ENCODE measurements at regions not wholly inside any gene's neighbourhood (a gene's known extent, or its start where the extent isn't known, plus 50 kb on each side); places are given as distances from the start of the nearest gene placed in this dataset.

- no peak for DNase-seq (ENCODE audit: low spot score)
- H2BK15ac ChIP-seq (ENCODE audit: low read length), result no peak overlapping the region
- H2AK5ac ChIP-seq (ENCODE audit: low read depth, low read length), result no peak overlapping the region
- H3K9ac ChIP-seq (ENCODE audit: low read depth, low read length, poor library complexity), result no peak overlapping the region
- WGBS, 2 donors (ENCODE audit: extremely low coverage in 2 of 2, insufficient read length in 2 of 2, insufficient replicate concordance in 1 of 2), result no CpG with 5 or more reads among the region's 3 CpGs
- no peak overlapping the region for H3K4me2 ChIP-seq (ENCODE audit: insufficient read depth, low read length, poor library complexity, severe bottlenecking)
- no peak overlapping the region for H3K14ac ChIP-seq (ENCODE audit: low read length)
- H2BK120ac ChIP-seq (ENCODE audit: low read depth, low read length), result no peak overlapping the region
- no peak overlapping the region for H4K8ac ChIP-seq (ENCODE audit: low read depth, low read length)
- H4K91ac ChIP-seq (ENCODE audit: low read depth, low read length, poor library complexity), result no peak overlapping the region
- H2BK5ac ChIP-seq (ENCODE audit: low read length), result no peak overlapping the region
- H2AFZ ChIP-seq (ENCODE audit: low read length), result no peak overlapping the region
- H3K27ac ChIP-seq (replicated peaks; ENCODE audit: low read length), result no peak overlapping the region
- H2BK12ac ChIP-seq (ENCODE audit: low read length), result no peak overlapping the region
- no peak overlapping the region for H3K4ac ChIP-seq (ENCODE audit: low read length)
- no peaks in the 10 kb centered on the region for H3K36me3 ChIP-seq (replicated peaks in 1 of 2; ENCODE audit: control insufficient read depth in 2 of 2, insufficient read depth in 2 of 2, low read length in 2 of 2)
- no peaks in the 10 kb centered on the region for H3K4me1 ChIP-seq (ENCODE audit: control insufficient read depth in 2 of 2, insufficient read depth in 1 of 2, low read depth in 1 of 2, low read length in 2 of 2)
- H3K4me3 ChIP-seq (ENCODE audit: low read length in 2 of 2), result no peak overlapping the region
- H3K79me1 ChIP-seq (ENCODE audit: low read depth, low read length), result no peaks in the 10 kb centered on the region
- no peak overlapping the region for H3K23ac ChIP-seq (ENCODE audit: low read depth, low read length, poor library complexity)
- H3K27me3 ChIP-seq (ENCODE audit: control insufficient read depth in 3 of 3, insufficient read depth in 3 of 3, low read depth in 1 of 3, low read length in 3 of 3), result no peaks in the 10 kb centered on the region
- no peaks in the 10 kb centered on the region for H3K9me3 ChIP-seq (replicated peaks in 1 of 2; ENCODE audit: control insufficient read depth in 2 of 2, insufficient read depth in 1 of 2, low read depth in 1 of 2, low read length in 2 of 2)
- no peak overlapping the region for H3K18ac ChIP-seq (ENCODE audit: low read length)
Observed at GRCh38 chr6:4698901-4699659, 77.1 kb upstream of the CDYL start.

GRCh38 chr6:4693173-4693970 lies 82.8 kb upstream of the CDYL start:
- Histone ChIP-seq H4K8ac (ENCODE audit: low read depth, low read length) (no peak overlapping the region), H2BK120ac (ENCODE audit: low read depth, low read length) (no peak overlapping the region), H3K14ac (ENCODE audit: low read length) (no peak overlapping the region), H3K36me3 (replicated peaks in 1 of 2; ENCODE audit: control insufficient read depth in 2 of 2, insufficient read depth in 2 of 2, low read length in 2 of 2) (no peaks in the 10 kb centered on the region), H2AFZ (ENCODE audit: low read length) (no peak overlapping the region), H4K91ac (ENCODE audit: low read depth, low read length, poor library complexity) (no peak overlapping the region), H2BK12ac (ENCODE audit: low read length) (no peak overlapping the region), H2BK15ac (ENCODE audit: low read length) (no peak overlapping the region), H3K4me1 (ENCODE audit: control insufficient read depth in 2 of 2, insufficient read depth in 1 of 2, low read depth in 1 of 2, low read length in 2 of 2) (no peaks in the 10 kb centered on the region), H3K27ac (replicated peaks; ENCODE audit: low read length) (no peak overlapping the region), H3K79me1 (ENCODE audit: low read depth, low read length) (no peaks in the 10 kb centered on the region), H3K4me2 (ENCODE audit: insufficient read depth, low read length, poor library complexity, severe bottlenecking) (no peak overlapping the region), H3K27me3 (ENCODE audit: control insufficient read depth in 3 of 3, insufficient read depth in 3 of 3, low read depth in 1 of 3, low read length in 3 of 3) (no peaks in the 10 kb centered on the region), H3K23ac (ENCODE audit: low read depth, low read length, poor library complexity) (no peak overlapping the region), H3K4me3 (ENCODE audit: low read length in 2 of 2) (no peak overlapping the region), H3K4ac (ENCODE audit: low read length) (no peak overlapping the region), H3K9ac (ENCODE audit: low read depth, low read length, poor library complexity) (no peak overlapping the region), H3K9me3 (replicated peaks in 1 of 2; ENCODE audit: control insufficient read depth in 2 of 2, insufficient read depth in 1 of 2, low read depth in 1 of 2, low read length in 2 of 2) (peaks cover 0 to 3% of the 10 kb centered on the region in 2 donors), H3K18ac (ENCODE audit: low read length) (no peak overlapping the region), H2AK5ac (ENCODE audit: low read depth, low read length) (no peak overlapping the region), H2BK5ac (ENCODE audit: low read length) (no peak overlapping the region)
- no CpG with 5 or more reads among the region's 4 CpGs for WGBS, 2 donors (ENCODE audit: extremely low coverage in 2 of 2, insufficient read length in 2 of 2, insufficient replicate concordance in 1 of 2)
- no peak for DNase-seq (ENCODE audit: low spot score)

- Histone ChIP-seq H3K4me3 (ENCODE audit: low read length in 2 of 2) (no peak overlapping the region), H3K9ac (ENCODE audit: low read depth, low read length, poor library complexity) (no peak overlapping the region), H2BK5ac (ENCODE audit: low read length) (no peak overlapping the region), H3K4me1 (ENCODE audit: control insufficient read depth in 2 of 2, insufficient read depth in 1 of 2, low read depth in 1 of 2, low read length in 2 of 2) (no peaks in the 10 kb centered on the region), H3K4ac (ENCODE audit: low read length) (no peak overlapping the region), H3K14ac (ENCODE audit: low read length) (no peak overlapping the region), H3K27me3 (ENCODE audit: control insufficient read depth in 3 of 3, insufficient read depth in 3 of 3, low read depth in 1 of 3, low read length in 3 of 3) (no peaks in the 10 kb centered on the region), H2BK15ac (ENCODE audit: low read length) (no peak overlapping the region), H3K27ac (replicated peaks; ENCODE audit: low read length) (no peak overlapping the region), H3K36me3 (replicated peaks in 1 of 2; ENCODE audit: control insufficient read depth in 2 of 2, insufficient read depth in 2 of 2, low read length in 2 of 2) (no peaks in the 10 kb centered on the region), H4K91ac (ENCODE audit: low read depth, low read length, poor library complexity) (no peak overlapping the region), H3K79me1 (ENCODE audit: low read depth, low read length) (no peaks in the 10 kb centered on the region), H2BK120ac (ENCODE audit: low read depth, low read length) (no peak overlapping the region), H3K9me3 (replicated peaks in 1 of 2; ENCODE audit: control insufficient read depth in 2 of 2, insufficient read depth in 1 of 2, low read depth in 1 of 2, low read length in 2 of 2) (peaks cover 0 to 3% of the 10 kb centered on the region in 2 donors), H3K4me2 (ENCODE audit: insufficient read depth, low read length, poor library complexity, severe bottlenecking) (no peak overlapping the region), H2AFZ (ENCODE audit: low read length) (no peak overlapping the region), H2AK5ac (ENCODE audit: low read depth, low read length) (no peak overlapping the region), H3K23ac (ENCODE audit: low read depth, low read length, poor library complexity) (no peak overlapping the region), H2BK12ac (ENCODE audit: low read length) (no peak overlapping the region), H4K8ac (ENCODE audit: low read depth, low read length) (no peak overlapping the region), H3K18ac (ENCODE audit: low read length) (no peak overlapping the region)
- no CpG with 5 or more reads among the region's 3 CpGs for WGBS, 2 donors (ENCODE audit: extremely low coverage in 2 of 2, insufficient read length in 2 of 2, insufficient replicate concordance in 1 of 2)
- no peak for DNase-seq (ENCODE audit: low spot score)
Observed at GRCh38 chr6:4692664-4693063, 83.5 kb upstream of the CDYL start.

Measured in neuronal stem cell (in vitro differentiated cells).